ENCODE measurements at regions not wholly inside any gene's neighbourhood (a gene's known extent, or its start where the extent isn't known, plus 50 kb on each side); places are given as distances from the start of the nearest gene placed in this dataset.

DNA sequence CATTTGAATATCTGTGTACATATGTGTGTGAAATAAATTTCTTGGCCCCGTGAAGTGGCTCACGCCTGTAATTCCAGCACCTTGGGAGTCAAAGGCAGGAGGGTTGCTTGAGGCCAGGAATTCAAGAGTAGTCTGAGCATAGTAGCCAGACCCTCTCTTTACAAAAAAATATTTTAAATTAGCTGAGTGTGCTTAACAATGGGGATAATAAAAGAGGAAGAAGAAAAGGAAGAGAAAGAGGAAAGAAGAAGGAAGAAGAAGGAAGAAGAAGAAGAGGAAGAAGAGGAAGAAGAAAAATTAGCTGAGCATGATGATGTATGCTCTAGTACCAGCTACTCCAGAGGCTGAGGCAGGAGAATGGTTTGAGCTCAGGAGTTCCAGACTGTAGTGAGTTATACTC is 52.1 kb upstream of the XPO1 start:
- in situ Hi-C loops (cut with HindIII; ENCODE audit: low sequenced_read_pairs), result no loop called here
- DNase-seq (ENCODE audit: low spot score), result no peak

DNA sequence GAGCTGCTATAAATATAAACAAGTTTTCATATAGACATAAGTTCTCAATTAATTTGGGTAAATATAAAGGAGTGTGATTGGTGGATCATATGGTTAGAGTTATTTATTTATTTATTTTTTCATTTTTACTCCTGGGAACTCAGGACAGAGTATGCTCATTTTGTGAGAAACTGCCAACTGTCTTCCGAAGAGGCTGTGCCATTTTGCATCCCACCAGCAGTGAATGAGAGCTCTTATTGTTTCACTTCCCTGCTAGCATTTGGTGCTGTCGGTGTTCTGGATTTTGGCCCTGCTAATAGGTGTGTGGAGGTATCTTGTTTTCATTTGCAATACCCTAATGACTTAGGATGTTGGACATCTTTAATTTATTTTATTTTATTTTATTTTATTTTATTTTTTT is 50.4 kb upstream of the XPO1 start:
- no peak for DNase-seq (ENCODE audit: low spot score)
- in situ Hi-C loops (cut with HindIII; ENCODE audit: low sequenced_read_pairs), result no loop called here
